HepG2 (cell line): ENCODE measurements at regions not wholly inside any gene's neighbourhood (a gene's known extent, or its start where the extent isn't known, plus 50 kb on each side); places are given as distances from the start of the nearest gene placed in this dataset.

Experiments
- ATAC-seq: fragments of 200-7000 bp; cut with Tn5 transposase; 3 replicates; pipeline ENCODE4 v1.9.1; 2020; ENCODE audit warnings: mild to moderate bottlenecking, moderate library complexity
- BruUV-seq: library from RNA; stranded (reverse); fragments of 400-500 nt; replicated peaks from 2 replicates; lab custom pipeline; 2021; lab: Mats Ljungman, UMichigan
- CTCF ChIA-PET: fragments of 300-600 bp; formaldehyde crosslinking; extraction: SDS; loops from one replicate; lab custom pipeline; 2021; ENCODE audit warnings: low total read pairs, inconsistent platforms, low intra/inter-chr PET ratio; lab: Yijun Ruan, JAX
- POLR2A ChIA-PET: fragments of 350-600 bp; sonication (Branson Sonifier 250); formaldehyde crosslinking; loops from one replicate; lab custom pipeline; 2020; ENCODE audit warnings: antibody characterized with exemption, inconsistent platforms; lab: Yijun Ruan, JAX
- DNase-seq: peaks from one replicate; pipeline ENCODE4 v3.0.0-alpha.2; 2015; ENCODE audit warnings: low spot score
- FAIRE-seq: peaks from 3 replicates; lab custom pipeline; 2011; peaks lifted over from hg19 to GRCh38; lab: Jason Lieb, UNC
- H2AFZ ChIP-seq: one replicate; pipeline ENCODE4 v1.6.1; 2011; ENCODE audit warnings: low read length, inconsistent platforms
- H3K27ac ChIP-seq: fragments of 300-600 bp; 3 replicates; pipeline ENCODE4 v1.8.0; 2011; ENCODE audit warnings: mixed run types, mild to moderate bottlenecking, mixed read lengths, low read length, inconsistent platforms; ENCODE audit not compliant: insufficient read depth; ENCODE audit errors: extremely low read length
- H3K27me3 ChIP-seq, 2 experiments: fragments of 200-600 bp in 1 of 2; 2 replicates in 1 of 2; 3 replicates in 1 of 2; pipeline versions ENCODE4 v1.6.0 to v1.8.0; 2011; ENCODE audit warnings: low read length in 2 of 2, mild to moderate bottlenecking in 2 of 2, moderate library complexity in 2 of 2, inconsistent platforms in 1 of 2; ENCODE audit not compliant: insufficient read depth in 2 of 2, control insufficient read depth in 1 of 2
- H3K36me3 ChIP-seq, 2 experiments: fragments of 200-600 bp in 1 of 2; replicated peaks in 1 of 2; 2 replicates in 1 of 2; 3 replicates in 1 of 2; pipeline versions ENCODE4 v1.5.1 to v1.8.0; 2011; ENCODE audit warnings: low read length in 2 of 2, inconsistent platforms in 1 of 2; ENCODE audit not compliant: insufficient read depth in 2 of 2, control insufficient read depth in 1 of 2
- H3K4me1 ChIP-seq: 2 replicates; pipeline ENCODE4 v1.5.1; 2012; ENCODE audit warnings: low read length, inconsistent platforms; ENCODE audit not compliant: insufficient read depth
- H3K4me2 ChIP-seq: 2 replicates; pipeline ENCODE4 v1.6.0; 2011; ENCODE audit warnings: low read depth, low read length, inconsistent platforms
- H3K4me3 ChIP-seq, 3 experiments: fragments of 200-600 bp in 1 of 3; sonication (generic), shearing (Covaris generic) in 1 of 3; replicated peaks in 1 of 3; 2 replicates each; pipeline ENCODE4 v1.5.1; 2011 to 2016; ENCODE audit warnings: low read length in 3 of 3, inconsistent platforms in 2 of 3, low read depth in 2 of 3, mild to moderate bottlenecking in 2 of 3, control low read depth in 1 of 3, mixed read lengths in 1 of 3; ENCODE audit not compliant: insufficient read depth in 1 of 3
- H3K79me2 ChIP-seq: one replicate; pipeline ENCODE4 v1.6.1; 2011; ENCODE audit warnings: low read length, inconsistent platforms; ENCODE audit not compliant: insufficient read depth
- H3K9ac ChIP-seq: 2 replicates; pipeline ENCODE4 v1.6.0; 2011; ENCODE audit warnings: mild to moderate bottlenecking, low read depth, low read length, inconsistent platforms; ENCODE audit not compliant: insufficient read depth
- H3K9me3 ChIP-seq: 2 replicates; pipeline ENCODE4 v1.5.1; 2012; ENCODE audit warnings: mild to moderate bottlenecking, low read length
- H4K20me1 ChIP-seq: 2 replicates; pipeline ENCODE4 v1.6.0; 2011; ENCODE audit warnings: inconsistent platforms, mild to moderate bottlenecking, low read length, moderate library complexity; ENCODE audit not compliant: insufficient read depth
- DNMT1 ChIP-seq: sonication (generic); formaldehyde crosslinking; IDR thresholded peaks from 2 replicates; pipeline ENCODE4 v1.5.1; 2020; ENCODE audit warnings: mild to moderate bottlenecking, missing genetic modification reagents
- EEA1 ChIP-seq: sonication (generic); formaldehyde crosslinking; IDR thresholded peaks from 2 replicates; pipeline ENCODE4 v1.5.1; 2020; ENCODE audit warnings: mild to moderate bottlenecking, missing genetic modification reagents, borderline replicate concordance
- EED ChIP-seq: sonication (generic); formaldehyde crosslinking; IDR thresholded peaks from 2 replicates; pipeline ENCODE4 v1.5.0; 2020; ENCODE audit warnings: mild to moderate bottlenecking, missing genetic modification reagents
- GFI1 ChIP-seq: sonication (generic); formaldehyde crosslinking; IDR thresholded peaks from 2 replicates; pipeline ENCODE4 v1.5.0; 2020; ENCODE audit warnings: missing genetic modification reagents, mild to moderate bottlenecking, borderline replicate concordance
- MED1 ChIP-seq: sonication (generic); formaldehyde crosslinking; IDR thresholded peaks from 2 replicates; pipeline ENCODE4 v1.4.0; 2020; ENCODE audit warnings: missing genetic modification reagents
- NCOA2 ChIP-seq: sonication (generic); formaldehyde crosslinking; IDR thresholded peaks from 2 replicates; pipeline ENCODE4 v1.8.0; 2022; ENCODE audit warnings: inconsistent platforms
- PAX8 ChIP-seq: sonication (generic); formaldehyde crosslinking; IDR thresholded peaks from 2 replicates; pipeline ENCODE4 v1.8.0; 2022; ENCODE audit warnings: mild to moderate bottlenecking, missing genetic modification reagents, borderline replicate concordance
- SNAPC2 ChIP-seq: sonication (generic); formaldehyde crosslinking; IDR thresholded peaks from 2 replicates; pipeline ENCODE4 v1.8.1; 2022; ENCODE audit warnings: mild to moderate bottlenecking, missing genetic modification reagents
- SOX13 ChIP-seq, 3 experiments: fragments of 450-650 bp in 1 of 3; sonication (generic) in 1 of 3; formaldehyde crosslinking in 1 of 3; IDR thresholded peaks in 2 of 3; conservative IDR thresholded peaks in 1 of 3; 2 replicates each; pipeline versions ENCODE4 v1.5.0 to v1.6.1; 2016 to 2020; ENCODE audit warnings: antibody characterized with exemption in 1 of 3, mild to moderate bottlenecking in 1 of 3, missing compliant biosample characterization in 1 of 3, missing genetic modification reagents in 1 of 3, moderate library complexity in 1 of 3
- THAP11 ChIP-seq: IDR thresholded peaks from 2 replicates; pipeline ENCODE4 v1.6.1; 2016; ENCODE audit warnings: missing biosample characterization, missing genetic modification reagents
- ZBTB38 ChIP-seq: sonication (generic); formaldehyde crosslinking; IDR thresholded peaks from 2 replicates; pipeline ENCODE4 v1.5.1; 2020; ENCODE audit warnings: mild to moderate bottlenecking, missing genetic modification reagents
- ZNF441 ChIP-seq: sonication (generic); formaldehyde crosslinking; IDR thresholded peaks from 2 replicates; pipeline ENCODE4 v1.7.0; 2021; ENCODE audit warnings: missing genetic modification reagents, borderline replicate concordance
- ZNF552 ChIP-seq: sonication (generic); formaldehyde crosslinking; IDR thresholded peaks from 2 replicates; pipeline ENCODE4 v1.9.0; 2022; ENCODE audit warnings: missing genetic modification reagents, mild to moderate bottlenecking, borderline replicate concordance
- ZNF576 ChIP-seq: sonication (generic); formaldehyde crosslinking; IDR thresholded peaks from 2 replicates; pipeline ENCODE4 v1.4.0; 2020; ENCODE audit warnings: mild to moderate bottlenecking, missing genetic modification reagents
- WGBS: methylation state at CpG from one replicate; pipeline ENCODE4 v1.1.6; 2017; ENCODE audit warnings: low lambda C conversion rate; 5-methylcytosine and 5-hydroxymethylcytosine counted together
- in situ Hi-C: cut with HindIII; loops from 2 replicates; pipeline ENCODE4 v1.10.0; 2017; ENCODE audit warnings: low pct_unique_long_range_greater_than_20kb; ENCODE audit not compliant: extremely low pct_ligation_motif_present
- intact Hi-C: fragments of 100-400 bp; cut with micrococcal nuclease; formaldehyde crosslinking; loops from one replicate; pipeline ENCODE4 v1.10.0; 2022; ENCODE audit not compliant: unreplicated experiment
- TF ChIP-seq, protein P1 (sequence below): sonication (generic); formaldehyde crosslinking; IDR thresholded peaks from 2 replicates; pipeline ENCODE4 v1.8.1; 2023; ENCODE audit warnings: mild to moderate bottlenecking, inconsistent platforms, moderate library complexity, missing genetic modification reagents, borderline replicate concordance

- no peaks in the 10 kb centered on the region for H3K79me2 ChIP-seq
- in situ Hi-C loops: no loop called here
- no peak for TF ChIP-seq PAX8 (CRISPR knock-in tag)
- no peak for TF ChIP-seq ZNF552
- no peak for TF ChIP-seq EED (CRISPR knock-in tag)
- TF ChIP-seq MED1: no peak
- TF ChIP-seq DNMT1 (CRISPR knock-in tag): no peak
- no peak for TF ChIP-seq GFI1 (CRISPR knock-in tag)
- no peak for TF ChIP-seq EEA1
- TF ChIP-seq ZNF441 (CRISPR knock-in tag): no peak
- TF ChIP-seq NCOA2 (CRISPR knock-in tag): no peak
- no peak for TF ChIP-seq ZNF576 (CRISPR knock-in tag)
- TF ChIP-seq ZBTB38 (CRISPR knock-in tag): no peak
- TF ChIP-seq, protein P1, sequence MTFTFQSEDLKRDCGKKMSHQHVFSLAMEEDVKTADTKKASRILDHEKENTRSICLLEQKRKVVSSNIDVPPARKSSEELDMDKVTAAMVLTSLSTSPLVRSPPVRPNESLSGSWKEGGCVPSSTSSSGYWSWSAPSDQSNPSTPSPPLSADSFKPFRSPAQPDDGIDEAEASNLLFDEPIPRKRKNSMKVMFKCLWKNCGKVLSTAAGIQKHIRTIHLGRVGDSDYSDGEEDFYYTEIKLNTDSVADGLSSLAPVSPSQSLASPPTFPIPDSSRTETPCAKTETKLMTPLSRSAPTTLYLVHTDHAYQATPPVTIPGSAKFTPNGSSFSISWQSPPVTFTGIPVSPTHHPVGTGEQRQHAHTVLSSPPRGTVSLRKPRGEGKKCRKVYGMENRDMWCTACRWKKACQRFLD (CRISPR knock-in tag): no peak
- no peak for TF ChIP-seq SOX13 (IDR thresholded peaks at IDR 0.05)
- TF ChIP-seq SOX13 (CRISPR knock-in tag; conservative IDR thresholded peaks at IDR 0.05 in 1 of 2, IDR thresholded peaks at IDR 0.05 in 1 of 2): no peak
- TF ChIP-seq SNAPC2: no peak
- TF ChIP-seq THAP11: no peak
- TF ChIP-seq, all 625 proteins: peak for 0
- H3K36me3 ChIP-seq: no peaks in the 10 kb centered on the region
- no peak overlapping the region for H3K4me2 ChIP-seq
- FAIRE-seq (no peak), DNase-seq (no peak), ATAC-seq (no peak)
- no peak overlapping the region for H3K4me3 ChIP-seq
- 5% methylated on average over 6 of the region's 6 CpGs for WGBS
- no peaks in the 10 kb centered on the region for H3K27me3 ChIP-seq
- H4K20me1 ChIP-seq: no peaks in the 10 kb centered on the region
- BruUV-seq: no TSS peak
- POLR2A ChIA-PET: no interaction called here
- no peak overlapping the region for H2AFZ ChIP-seq
- H3K27ac ChIP-seq: no peak overlapping the region
- intact Hi-C loops: no loop called here
- H3K9ac ChIP-seq: no peak overlapping the region
- H3K9me3 ChIP-seq: peaks cover 60% of the 10 kb centered on the region
- CTCF ChIA-PET: no interaction called here
- H3K4me1 ChIP-seq: no peaks in the 10 kb centered on the region
Measured at GRCh38 chr13:105719859-105720258, 815.6 kb downstream of the EFNB2 start.
